Epithelial cell of esophagus (primary cell): ENCODE measurements at regions not wholly inside any gene's neighbourhood (a gene's known extent, or its start where the extent isn't known, plus 50 kb on each side); places are given as distances from the start of the nearest gene placed in this dataset.

ENCODE experiments used
- DNase-seq: peaks from one replicate; pipeline ENCODE4 v3.0.0; 2010; ENCODE audit warnings: low read depth
- H3K4me3 ChIP-seq: 2 replicates; pipeline ENCODE4 v1.5.1; 2011; ENCODE audit warnings: mild to moderate bottlenecking, low read length, control low read depth
- CTCF ChIP-seq: IDR thresholded peaks from 2 replicates; pipeline ENCODE4 v1.5.1; 2011; ENCODE audit warnings: low read depth, mild to moderate bottlenecking, low read length, control low read depth, inconsistent platforms; ENCODE audit not compliant: insufficient read depth; ENCODE audit errors: missing control alignments

- TF ChIP-seq CTCF, result no peak
- DNase-seq, result peak; percentile 19
- no peak overlapping the region for H3K4me3 ChIP-seq
Measured at GRCh38 chr12:93197067-93197593, 180.6 kb upstream of the NUDT4 start.

- H3K4me3 ChIP-seq, result no peak overlapping the region
- peak; percentile 53 for DNase-seq
- TF ChIP-seq CTCF, result no peak
Measured at GRCh38 chr12:93198086-93198485, 179.6 kb upstream of the NUDT4 start.

- TF ChIP-seq CTCF, result no peak
- DNase-seq, result no peak
- H3K4me3 ChIP-seq, result no peak overlapping the region
Measured at GRCh38 chr12:93199831-93200236, 177.9 kb upstream of the NUDT4 start.

GRCh38 chr12:93200291-93200917, 177.3 kb upstream of the NUDT4 start:
- H3K4me3 ChIP-seq, result no peak overlapping the region
- no peak for TF ChIP-seq CTCF
- no peak for DNase-seq

GRCh38 chr12:93201990-93202389, 175.7 kb upstream of the NUDT4 start:
- no peak overlapping the region for H3K4me3 ChIP-seq
- no peak for TF ChIP-seq CTCF
- DNase-seq, result no peak

GRCh38 chr12:93202688-93203087, 175.0 kb upstream of the NUDT4 start:
- no peak for DNase-seq
- H3K4me3 ChIP-seq, result no peak overlapping the region
- TF ChIP-seq CTCF, result no peak

GRCh38 chr12:93203361-93203760, 174.4 kb upstream of the NUDT4 start:
- no peak overlapping the region for H3K4me3 ChIP-seq
- TF ChIP-seq CTCF, result no peak
- no peak for DNase-seq
